CD4-positive, alpha-beta T cell (primary cell): ENCODE measurements at regions not wholly inside any gene's neighbourhood (a gene's known extent, or its start where the extent isn't known, plus 50 kb on each side); places are given as distances from the start of the nearest gene placed in this dataset.

Experiments
- ATAC-seq: fragments of 200-7000 bp; cut with Tn5 transposase; one replicate; pipeline ENCODE4 v1.10.0; 2022; ENCODE audit warnings: mild to moderate bottlenecking; ENCODE audit not compliant: poor library complexity
- CTCF ChIA-PET: fragments of 350-600 bp; sonication (Branson Sonifier 250); formaldehyde crosslinking; loops from one replicate; lab custom pipeline; 2021; ENCODE audit warnings: antibody characterized with exemption, inconsistent platforms; lab: Charles Lee
- POLR2A ChIA-PET: fragments of 350-600 bp; sonication (Branson Sonifier 250); formaldehyde crosslinking; loops from one replicate; lab custom pipeline; 2021; ENCODE audit warnings: antibody characterized with exemption, inconsistent platforms; lab: Charles Lee
- DNase-seq, 14 experiments: peaks; one replicate each; pipeline ENCODE4 v3.0.0-alpha.2; 2013 to 2020; ENCODE audit warnings: mixed read lengths in 2 of 14
- H3K27ac ChIP-seq, 2 donors: one replicate each; pipeline versions ENCODE4 v1.5.1 to v1.7.0; 2013; ENCODE audit warnings: low read length in 2 of 2, low read depth in 1 of 2, mild to moderate bottlenecking in 1 of 2
- H3K27me3 ChIP-seq, 2 experiments: 1 replicate in 1 of 2; 2 replicates in 1 of 2; pipeline versions ENCODE4 v1.6.1 to v1.7.0; 2013; ENCODE audit warnings: low read length in 2 of 2, control low read depth in 1 of 2, mild to moderate bottlenecking in 1 of 2, moderate library complexity in 1 of 2; ENCODE audit not compliant: insufficient read depth in 2 of 2, control insufficient read depth in 1 of 2
- H3K36me3 ChIP-seq: one replicate; pipeline ENCODE4 v1.6.1; 2013; ENCODE audit warnings: low read length, control low read depth; ENCODE audit not compliant: insufficient read depth
- H3K4me1 ChIP-seq: one replicate; pipeline ENCODE4 v1.6.1; 2013; ENCODE audit warnings: low read length, control low read depth; ENCODE audit not compliant: insufficient read depth
- H3K4me3 ChIP-seq: one replicate; pipeline ENCODE4 v1.5.1; 2013; ENCODE audit warnings: mild to moderate bottlenecking, low read length, moderate library complexity
- H3K9me3 ChIP-seq, 2 experiments: 1 replicate in 1 of 2; 2 replicates in 1 of 2; pipeline versions ENCODE4 v1.6.1 to v1.7.0; 2013; ENCODE audit warnings: low read length in 2 of 2, mild to moderate bottlenecking in 2 of 2, control low read depth in 1 of 2, moderate library complexity in 1 of 2; ENCODE audit not compliant: control insufficient read depth in 1 of 2, insufficient read depth in 1 of 2
- H3K27ac Mint-ChIP-seq: one replicate; pipeline ENCODE4 v1.8.0; 2020; ENCODE audit warnings: mixed read lengths
- H3K27me3 Mint-ChIP-seq: one replicate; pipeline ENCODE4 v1.8.0; 2021; ENCODE audit warnings: mixed read lengths
- H3K36me3 Mint-ChIP-seq: one replicate; pipeline ENCODE4 v1.8.0; 2021; ENCODE audit warnings: low read depth, mixed read lengths
- H3K4me1 Mint-ChIP-seq: one replicate; pipeline ENCODE4 v1.8.0; 2021; ENCODE audit warnings: low read depth, mixed read lengths
- H3K4me3 Mint-ChIP-seq: one replicate; pipeline ENCODE4 v1.8.0; 2020; ENCODE audit warnings: mild to moderate bottlenecking, mixed read lengths
- H3K9me3 Mint-ChIP-seq: one replicate; pipeline ENCODE4 v1.8.0; 2020; ENCODE audit warnings: mixed read lengths
- intact Hi-C, 2 experiments: fragments of 100-400 bp; cut with DNase I in 1 of 2; cut with micrococcal nuclease in 1 of 2; formaldehyde crosslinking; loops; one replicate each; pipeline versions ENCODE4 v1.15.1 to v1.9.0; 2023 to 2025; cut with DNase I, micrococcal nuclease
- TF ChIP-seq, protein P1 (sequence below): fragments of 200-600 bp; IDR thresholded peaks from one replicate; pipeline ENCODE4 v1.8.0; 2022; ENCODE audit warnings: antibody characterized with exemption, mild to moderate bottlenecking

DNA sequence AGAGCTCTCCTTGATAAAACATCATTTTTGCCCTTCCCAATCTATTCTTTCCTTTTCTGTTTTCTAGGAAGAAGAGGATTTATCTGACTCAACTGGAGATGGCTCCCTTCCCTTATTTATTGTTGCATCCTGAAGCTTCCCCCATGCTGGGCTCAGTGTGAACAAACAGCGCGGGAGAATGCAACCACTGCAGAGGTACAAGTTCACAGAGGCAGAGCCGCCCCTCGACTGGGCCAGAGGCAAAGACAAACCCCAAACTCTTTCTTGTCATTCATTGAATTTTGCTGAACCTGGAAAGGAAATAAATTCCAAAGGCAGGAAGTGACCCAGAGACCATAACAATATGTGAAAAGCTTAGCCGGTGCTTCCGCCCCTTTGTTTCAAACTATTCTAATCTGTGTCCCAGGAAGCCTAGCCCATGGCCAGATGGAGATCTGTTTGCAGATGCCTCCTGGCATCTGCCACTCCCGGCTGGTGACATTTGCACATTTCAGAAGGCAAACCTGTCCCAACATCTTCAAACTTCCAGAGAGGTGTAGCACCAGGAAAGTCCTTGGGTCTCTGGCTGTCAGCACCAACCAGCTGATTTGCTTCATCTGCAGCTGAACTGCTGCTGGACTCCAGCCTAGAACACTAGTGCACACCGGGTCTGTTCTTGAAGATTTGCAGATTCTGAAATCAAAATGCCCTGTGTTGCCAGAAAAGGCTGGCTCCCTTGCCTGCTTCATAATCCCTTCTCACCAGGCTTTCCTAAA lies 79.4 kb upstream of the MAP4K3 start:
- no peaks in the 10 kb centered on the region for H3K36me3 ChIP-seq
- no peak for ATAC-seq
- ChIA-PET POLR2A (no interaction called here), CTCF (interaction anchor here (0.6 kb wide), 1 partner anchor 15 kb away, joined by 3 read pairs; no protein-coding TSS in a partner anchor)
- DNase-seq = no peak
- no peak overlapping the region for H3K27ac Mint-ChIP-seq
- H3K4me1 Mint-ChIP-seq = peaks cover 5% of the 10 kb centered on the region
- H3K9me3 Mint-ChIP-seq = no peaks in the 10 kb centered on the region
- H3K27me3 Mint-ChIP-seq = no peaks in the 10 kb centered on the region
- no peaks in the 10 kb centered on the region for H3K4me1 ChIP-seq
- no peaks in the 10 kb centered on the region for H3K9me3 ChIP-seq
- TF ChIP-seq, protein P1, sequence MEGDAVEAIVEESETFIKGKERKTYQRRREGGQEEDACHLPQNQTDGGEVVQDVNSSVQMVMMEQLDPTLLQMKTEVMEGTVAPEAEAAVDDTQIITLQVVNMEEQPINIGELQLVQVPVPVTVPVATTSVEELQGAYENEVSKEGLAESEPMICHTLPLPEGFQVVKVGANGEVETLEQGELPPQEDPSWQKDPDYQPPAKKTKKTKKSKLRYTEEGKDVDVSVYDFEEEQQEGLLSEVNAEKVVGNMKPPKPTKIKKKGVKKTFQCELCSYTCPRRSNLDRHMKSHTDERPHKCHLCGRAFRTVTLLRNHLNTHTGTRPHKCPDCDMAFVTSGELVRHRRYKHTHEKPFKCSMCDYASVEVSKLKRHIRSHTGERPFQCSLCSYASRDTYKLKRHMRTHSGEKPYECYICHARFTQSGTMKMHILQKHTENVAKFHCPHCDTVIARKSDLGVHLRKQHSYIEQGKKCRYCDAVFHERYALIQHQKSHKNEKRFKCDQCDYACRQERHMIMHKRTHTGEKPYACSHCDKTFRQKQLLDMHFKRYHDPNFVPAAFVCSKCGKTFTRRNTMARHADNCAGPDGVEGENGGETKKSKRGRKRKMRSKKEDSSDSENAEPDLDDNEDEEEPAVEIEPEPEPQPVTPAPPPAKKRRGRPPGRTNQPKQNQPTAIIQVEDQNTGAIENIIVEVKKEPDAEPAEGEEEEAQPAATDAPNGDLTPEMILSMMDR = no peak
- no peak overlapping the region for H3K4me3 Mint-ChIP-seq
- H3K27me3 ChIP-seq = no peaks in the 10 kb centered on the region
- H3K4me3 ChIP-seq = no peak overlapping the region
- H3K27ac ChIP-seq = no peak overlapping the region
- intact Hi-C loops = no loop called here
- peaks cover 10% of the 10 kb centered on the region for H3K36me3 Mint-ChIP-seq

- H3K4me1 ChIP-seq = no peaks in the 10 kb centered on the region
- H3K27ac ChIP-seq = no peak overlapping the region
- TF ChIP-seq, protein P1 = no peak
- no peak overlapping the region for H3K4me3 ChIP-seq
- Mint-ChIP-seq H3K27me3 (no peaks in the 10 kb centered on the region), H3K36me3 (peaks cover 10% of the 10 kb centered on the region), H3K4me1 (peaks cover 5% of the 10 kb centered on the region), H3K9me3 (no peaks in the 10 kb centered on the region), H3K27ac (no peak overlapping the region), H3K4me3 (no peak overlapping the region)
- no peaks in the 10 kb centered on the region for H3K9me3 ChIP-seq
- ATAC-seq (no peak), DNase-seq (no peak)
- no peaks in the 10 kb centered on the region for H3K27me3 ChIP-seq
- CTCF ChIA-PET = no interaction called here
- intact Hi-C loops = no loop called here
- no peaks in the 10 kb centered on the region for H3K36me3 ChIP-seq
- POLR2A ChIA-PET = no interaction called here
These were observed 80.0 kb upstream of the MAP4K3 start for GRCh38 chr2:39517102-39517436.

GRCh38 chr2:39517622-39518021 lies 80.5 kb upstream of the MAP4K3 start:
- H3K27me3 Mint-ChIP-seq = no peaks in the 10 kb centered on the region
- no peaks in the 10 kb centered on the region for H3K27me3 ChIP-seq
- H3K4me1 Mint-ChIP-seq = peaks cover 5% of the 10 kb centered on the region
- peaks cover 10% of the 10 kb centered on the region for H3K36me3 Mint-ChIP-seq
- no peak overlapping the region for H3K4me3 ChIP-seq
- no peaks in the 10 kb centered on the region for H3K9me3 ChIP-seq
- TF ChIP-seq, protein P1 = no peak
- no peaks in the 10 kb centered on the region for H3K4me1 ChIP-seq
- no peaks in the 10 kb centered on the region for H3K36me3 ChIP-seq
- no peak for ATAC-seq
- ChIA-PET POLR2A (no interaction called here), CTCF (no interaction called here)
- no peak overlapping the region for H3K27ac ChIP-seq
- H3K4me3 Mint-ChIP-seq = no peak overlapping the region
- H3K27ac Mint-ChIP-seq = no peak overlapping the region
- intact Hi-C loops = no loop called here
- DNase-seq = no peak
- peaks cover 2% of the 10 kb centered on the region for H3K9me3 Mint-ChIP-seq
